Spleen (tissue), 11 donors: ENCODE measurements at regions not wholly inside any gene's neighbourhood (a gene's known extent, or its start where the extent isn't known, plus 50 kb on each side); places are given as distances from the start of the nearest gene placed in this dataset.
"Not testable (repeated sequence)": the region's sequence is repeated elsewhere in the genome, so short reads cannot be mapped to it uniquely, and the experiment has no call there.

Experiments
- DNase-seq: peaks from one replicate; pipeline ENCODE4 v3.0.0-alpha.2; 2020
- H3K27ac ChIP-seq, 8 donors: fragments of 200-600 bp; sonication (generic) in 7 of 8; 1 replicate in 4 of 8; 2 replicates in 4 of 8; pipeline versions ENCODE4 v1.5.0 to v1.8.0; 2016 to 2021; ENCODE audit warnings: inconsistent platforms in 4 of 8, mild to moderate bottlenecking in 4 of 8, moderate library complexity in 1 of 8
- H3K27me3 ChIP-seq, 7 donors: fragments of 200-600 bp; sonication (generic) in 6 of 7; replicated peaks in 1 of 7; 1 replicate in 4 of 7; 2 replicates in 3 of 7; pipeline versions ENCODE4 v1.5.0 to v1.8.0; 2016 to 2021; ENCODE audit warnings: inconsistent platforms in 3 of 7, mild to moderate bottlenecking in 1 of 7
- H3K36me3 ChIP-seq, 6 donors: fragments of 200-600 bp; sonication (generic) in 5 of 6; 1 replicate in 4 of 6; 2 replicates in 2 of 6; pipeline versions ENCODE4 v1.5.0 to v1.8.0; 2016 to 2021; ENCODE audit warnings: inconsistent platforms in 2 of 6
- H3K4me1 ChIP-seq, 6 donors: fragments of 200-600 bp; sonication (generic) in 5 of 6; 1 replicate in 3 of 6; 2 replicates in 3 of 6; pipeline versions ENCODE4 v1.5.0 to v1.8.0; 2016 to 2021; ENCODE audit warnings: inconsistent platforms in 3 of 6
- H3K4me3 ChIP-seq, 8 donors: fragments of 200-600 bp; sonication (generic) in 7 of 8; 1 replicate in 4 of 8; 2 replicates in 4 of 8; pipeline versions ENCODE4 v1.5.0 to v1.8.0; 2016 to 2021; ENCODE audit warnings: inconsistent platforms in 4 of 8, mild to moderate bottlenecking in 4 of 8, moderate library complexity in 2 of 8
- H3K9me3 ChIP-seq, 8 donors: fragments of 200-600 bp; sonication (generic) in 7 of 8; 1 replicate in 4 of 8; 2 replicates in 4 of 8; pipeline versions ENCODE4 v1.5.0 to v1.8.0; 2016 to 2021; ENCODE audit warnings: inconsistent platforms in 4 of 8
- POLR2A ChIP-seq, 3 donors: fragments of 450-650 bp; IDR thresholded peaks; one replicate each; pipeline ENCODE4 v1.5.1; 2017; ENCODE audit warnings: antibody characterized with exemption in 3 of 3, mild to moderate bottlenecking in 1 of 3
- POLR2AphosphoS5 ChIP-seq, 3 donors: sonication (generic); formaldehyde crosslinking; IDR thresholded peaks; one replicate each; pipeline ENCODE4 v1.5.1; 2017; ENCODE audit warnings: antibody characterized with exemption in 3 of 3
- WGBS, 5 donors: extraction: QIAGEN DNeasy Blood & Tissue Kit in 3 of 5; methylation state at CpG; one replicate each; pipeline versions ENCODE4 v1.1.5 to v1.1.7; 2013 to 2018; 5-methylcytosine and 5-hydroxymethylcytosine counted together
- intact Hi-C: fragments of 100-400 bp; cut with DNase I; formaldehyde crosslinking; loops from one replicate; pipeline ENCODE4 v1.15.0; 2023; ENCODE audit warnings: low total_unique reads
- TF ChIP-seq, protein P1 (sequence below), 11 experiments: fragments of 200-600 bp in 7 of 11; fragments of 450-650 bp in 4 of 11; sonication (generic) in 4 of 11; IDR thresholded peaks in 8 of 11; conservative IDR thresholded peaks in 3 of 11; 1 replicate in 7 of 11; 2 replicates in 4 of 11; pipeline versions ENCODE4 v1.4.0 to v1.8.0; 2016 to 2021; ENCODE audit warnings: antibody characterized with exemption in 11 of 11, inconsistent platforms in 4 of 11, mild to moderate bottlenecking in 1 of 11
- donor health status: healthy with polysubstance abuse.
- donor health status: DM: no; HTN: no; CAD: no; lungs with moderate emphysema.
- donor health status: DM: no; HTN: no; CAD: no.
- donor health status: Bipolar disorder and iron deficiency.
- donor health status: healthy.
- donor health status: DM: no; HTN: no; CAD: no.
- donor health status: DM: yes; HTN: yes; CAD: no.

DNA sequence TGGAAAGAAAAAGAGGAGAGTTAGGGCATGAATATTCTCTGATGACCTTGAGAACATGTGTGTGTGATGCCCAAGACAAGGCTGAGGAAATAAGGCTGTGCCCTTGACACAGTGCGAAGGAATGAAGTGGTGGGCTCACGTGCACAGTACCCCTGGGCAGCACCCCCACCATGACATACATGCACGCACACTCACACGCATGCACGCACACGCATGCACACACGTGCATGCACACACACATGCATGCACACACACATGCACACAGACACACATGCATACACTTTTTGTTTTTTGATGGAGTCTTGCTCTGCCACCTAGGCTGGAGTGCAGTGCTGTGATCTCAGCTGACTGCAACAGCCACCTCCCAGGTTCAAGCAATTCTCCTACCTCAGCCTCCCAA, 118.1 kb downstream of the GATA3 start:
- Histone ChIP-seq H3K4me3 (no peak overlapping the region), H3K4me1 (no peaks in the 10 kb centered on the region), H3K27me3 (peaks cover 0 to 9% (median 0%) of the 10 kb centered on the region in 7 donors), H3K36me3 (no peaks in the 10 kb centered on the region), H3K9me3 (peaks cover 0 to 27% (median 21%) of the 10 kb centered on the region in 8 donors), H3K27ac (no peak overlapping the region)
- DNase-seq: no peak
- no peak for TF ChIP-seq POLR2AphosphoS5 (IDR thresholded peaks at IDR 0.05)
- TF ChIP-seq, protein P1, sequence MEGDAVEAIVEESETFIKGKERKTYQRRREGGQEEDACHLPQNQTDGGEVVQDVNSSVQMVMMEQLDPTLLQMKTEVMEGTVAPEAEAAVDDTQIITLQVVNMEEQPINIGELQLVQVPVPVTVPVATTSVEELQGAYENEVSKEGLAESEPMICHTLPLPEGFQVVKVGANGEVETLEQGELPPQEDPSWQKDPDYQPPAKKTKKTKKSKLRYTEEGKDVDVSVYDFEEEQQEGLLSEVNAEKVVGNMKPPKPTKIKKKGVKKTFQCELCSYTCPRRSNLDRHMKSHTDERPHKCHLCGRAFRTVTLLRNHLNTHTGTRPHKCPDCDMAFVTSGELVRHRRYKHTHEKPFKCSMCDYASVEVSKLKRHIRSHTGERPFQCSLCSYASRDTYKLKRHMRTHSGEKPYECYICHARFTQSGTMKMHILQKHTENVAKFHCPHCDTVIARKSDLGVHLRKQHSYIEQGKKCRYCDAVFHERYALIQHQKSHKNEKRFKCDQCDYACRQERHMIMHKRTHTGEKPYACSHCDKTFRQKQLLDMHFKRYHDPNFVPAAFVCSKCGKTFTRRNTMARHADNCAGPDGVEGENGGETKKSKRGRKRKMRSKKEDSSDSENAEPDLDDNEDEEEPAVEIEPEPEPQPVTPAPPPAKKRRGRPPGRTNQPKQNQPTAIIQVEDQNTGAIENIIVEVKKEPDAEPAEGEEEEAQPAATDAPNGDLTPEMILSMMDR (IDR thresholded peaks at IDR 0.05 in 8 of 11, conservative IDR thresholded peaks at IDR 0.05 in 3 of 11): no peak
- no peak for TF ChIP-seq POLR2A (IDR thresholded peaks at IDR 0.05)
- intact Hi-C loops: no loop called here
- WGBS, 5 donors: 78 to 96% (median 88%) methylated on average over 7 of the region's 7 CpGs

DNA sequence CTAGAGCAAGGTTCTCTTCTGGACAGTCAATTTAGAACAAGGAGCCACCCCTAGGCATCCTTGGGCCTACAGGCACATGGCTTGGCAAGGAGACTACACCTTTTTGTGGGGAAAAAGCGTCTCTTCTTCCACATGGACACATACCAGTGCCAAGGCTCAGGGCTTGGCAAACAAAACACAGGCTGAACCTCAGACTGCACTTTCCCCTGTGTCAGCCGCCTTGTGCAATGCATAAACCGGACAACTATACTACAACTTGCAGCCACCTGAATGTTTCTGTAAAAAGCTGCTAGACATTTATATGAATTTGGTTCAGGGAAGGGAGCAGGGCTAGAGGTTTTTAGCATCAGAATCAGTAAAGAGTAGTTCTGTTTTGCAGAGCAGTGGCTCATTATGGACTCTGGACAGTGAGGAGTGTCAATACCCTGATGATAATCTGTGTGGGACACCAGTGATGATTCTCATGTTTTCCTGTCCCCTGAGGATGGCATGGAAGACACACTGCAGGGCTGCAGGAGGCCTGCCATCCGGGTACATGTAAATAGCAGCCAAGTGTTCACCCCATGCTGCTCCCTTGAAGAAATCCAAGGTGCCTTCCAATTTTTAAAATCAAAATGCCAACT, 118.9 kb downstream of the GATA3 start:
- intact Hi-C loops: no loop called here
- Histone ChIP-seq H3K4me3 (no peak overlapping the region), H3K9me3 (peaks cover 0 to 19% (median 14%) of the 10 kb centered on the region in 8 donors), H3K36me3 (no peaks in the 10 kb centered on the region), H3K27me3 (peaks cover 0 to 10% (median 0%) of the 10 kb centered on the region in 7 donors), H3K4me1 (no peaks in the 10 kb centered on the region), H3K27ac (no peak overlapping the region)
- DNase-seq: no peak
- 85 to 95% (median 92%) methylated on average over 4 of the region's 4 CpGs for WGBS, 5 donors
- TF ChIP-seq POLR2AphosphoS5 (IDR thresholded peaks at IDR 0.05) (no peak), POLR2A (IDR thresholded peaks at IDR 0.05) (no peak)
- TF ChIP-seq, protein P1 (IDR thresholded peaks at IDR 0.05 in 8 of 11, conservative IDR thresholded peaks at IDR 0.05 in 3 of 11): no peak

DNA sequence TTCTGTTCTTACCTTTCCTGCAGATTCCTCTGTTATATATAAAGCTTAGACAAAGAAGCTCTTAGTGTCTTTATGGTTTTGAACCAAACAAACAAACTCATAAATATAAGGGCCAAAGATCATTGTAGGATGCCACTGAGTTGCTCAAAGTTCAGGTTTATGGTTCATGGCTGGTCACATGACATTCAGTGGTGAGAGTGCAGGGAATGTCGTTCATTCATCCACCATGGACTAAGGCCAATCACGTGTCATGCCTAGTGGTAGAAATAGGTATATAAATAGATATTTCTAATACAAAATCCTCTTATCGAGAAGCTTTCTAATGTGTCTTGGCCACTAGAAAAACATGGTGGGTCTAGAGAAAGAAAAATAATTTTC, 119.4 kb downstream of the GATA3 start:
- no peak overlapping the region for H3K4me3 ChIP-seq
- intact Hi-C loops: no loop called here
- 83 to 93% (median 86%) methylated on average over 3 of the region's 3 CpGs for WGBS, 5 donors
- H3K27ac ChIP-seq: no peak overlapping the region
- peaks cover 0 to 14% (median 9%) of the 10 kb centered on the region in 8 donors for H3K9me3 ChIP-seq
- no peaks in the 10 kb centered on the region for H3K36me3 ChIP-seq
- TF ChIP-seq POLR2A (IDR thresholded peaks at IDR 0.05) (no peak), POLR2AphosphoS5 (IDR thresholded peaks at IDR 0.05) (no peak)
- TF ChIP-seq, protein P1 (IDR thresholded peaks at IDR 0.05 in 8 of 11, conservative IDR thresholded peaks at IDR 0.05 in 3 of 11): no peak
- peaks cover 0 to 10% (median 0%) of the 10 kb centered on the region in 7 donors for H3K27me3 ChIP-seq
- H3K4me1 ChIP-seq: no peaks in the 10 kb centered on the region
- no peak for DNase-seq

DNA sequence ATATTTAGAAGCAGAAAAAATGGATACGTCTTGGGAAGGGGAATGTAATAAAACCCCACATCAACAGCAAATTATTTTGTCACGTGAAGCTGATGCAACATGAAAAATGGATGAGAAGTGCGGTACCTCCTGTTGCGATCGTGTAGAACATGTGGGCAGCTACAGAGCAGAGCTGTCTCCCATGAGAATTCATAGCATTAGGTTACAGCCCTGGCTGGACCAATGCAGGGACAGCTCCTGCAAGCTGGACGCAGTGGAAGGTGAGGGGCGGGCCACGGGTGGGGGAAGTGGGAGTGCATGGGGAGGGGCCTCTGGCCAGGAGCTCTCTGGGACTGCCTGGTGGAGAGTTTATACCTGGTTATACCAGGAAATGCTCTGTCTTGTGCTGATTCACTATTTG, 120.3 kb downstream of the GATA3 start:
- Histone ChIP-seq H3K4me3 (no peak overlapping the region), H3K36me3 (no peaks in the 10 kb centered on the region), H3K27ac (no peak overlapping the region), H3K4me1 (no peaks in the 10 kb centered on the region), H3K9me3 (peaks cover 0 to 6% (median 0%) of the 10 kb centered on the region in 8 donors), H3K27me3 (peaks cover 0 to 10% (median 0%) of the 10 kb centered on the region in 7 donors)
- 65 to 90% (median 79%) methylated on average over 8 of the region's 8 CpGs for WGBS, 5 donors
- intact Hi-C loops: no loop called here
- no peak for DNase-seq
- TF ChIP-seq POLR2AphosphoS5 (IDR thresholded peaks at IDR 0.05) (no peak), POLR2A (IDR thresholded peaks at IDR 0.05) (no peak)
- TF ChIP-seq, protein P1 (IDR thresholded peaks at IDR 0.05 in 8 of 11, conservative IDR thresholded peaks at IDR 0.05 in 3 of 11): no peak

DNA sequence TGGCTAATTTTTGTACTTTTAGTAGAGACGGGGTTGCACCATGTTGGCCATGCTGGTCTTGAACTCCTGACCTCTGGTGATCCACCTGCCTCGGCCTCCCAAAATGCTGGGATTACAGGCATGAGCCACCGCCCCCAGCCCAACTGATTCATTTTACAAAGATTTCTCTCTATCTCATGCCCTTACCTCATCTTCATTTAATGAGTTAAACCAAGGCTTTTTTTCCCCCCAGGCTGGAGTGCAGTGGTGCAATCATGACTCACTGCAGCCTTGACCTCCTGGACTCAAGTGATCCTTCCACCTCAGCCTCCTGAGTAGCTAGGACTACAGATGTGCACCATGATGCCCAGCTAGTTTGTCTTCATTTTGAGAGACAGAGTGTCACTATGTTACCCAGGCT, 123.0 kb downstream of the GATA3 start:
- H3K4me1 ChIP-seq, H3K27ac ChIP-seq, DNase-seq, H3K36me3 ChIP-seq, intact Hi-C loops, H3K9me3 ChIP-seq, H3K4me3 ChIP-seq: not testable (repeated sequence)
- whole genome bisulfite sequencing, 5 donors: 67 to 95% (median 93%) methylated on average over 2 to 3 of the region's 3 CpGs
- H3K27me3 ChIP-seq: peaks cover 0 to 10% (median 0%) of the 10 kb centered on the region in 7 donors

DNA sequence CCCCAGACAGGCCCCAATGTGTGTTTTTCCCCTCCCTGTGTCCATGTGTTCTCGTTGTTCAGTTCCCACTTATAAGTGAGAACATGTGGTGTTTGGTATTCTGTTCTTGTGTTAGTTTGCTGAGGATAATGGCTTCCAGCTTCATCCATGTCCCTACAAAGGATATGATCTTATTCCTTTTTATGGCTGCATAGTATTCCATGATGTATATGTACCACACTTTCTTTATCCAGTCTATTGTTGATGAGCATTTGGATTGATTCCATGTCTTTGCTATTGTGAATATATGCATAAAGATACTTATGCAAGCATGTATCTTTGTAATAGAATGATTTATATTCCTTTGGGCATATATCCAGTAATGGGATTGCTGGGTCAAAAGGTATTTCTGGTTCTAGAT, 125.3 kb downstream of the GATA3 start:
- H3K36me3 ChIP-seq, H3K27ac ChIP-seq, H3K9me3 ChIP-seq, H3K4me3 ChIP-seq, intact Hi-C loops, DNase-seq: not testable (repeated sequence)
- Histone ChIP-seq H3K27me3 (peaks cover 0 to 10% (median 0%) of the 10 kb centered on the region in 7 donors), H3K4me1 (peaks cover 0 to 17% (median 12%) of the 10 kb centered on the region in 6 donors)
- WGBS, 5 donors: 79 to 84% (median 80%) methylated on average over 1 of the region's 1 CpG
